C4-2B (cell line): ENCODE measurements at regions not wholly inside any gene's neighbourhood (a gene's known extent, or its start where the extent isn't known, plus 50 kb on each side); places are given as distances from the start of the nearest gene placed in this dataset.

Experiments
- H3K27ac ChIP-seq: fragments of 450-650 bp; 2 replicates; pipeline ENCODE4 v1.5.1; 2017
- CTCF ChIP-seq: fragments of 450-650 bp; conservative IDR thresholded peaks from 2 replicates; pipeline ENCODE4 v1.5.1; 2017; ENCODE audit warnings: mild to moderate bottlenecking
- ZFX ChIP-seq: fragments of 450-650 bp; IDR thresholded peaks from 2 replicates; pipeline ENCODE4 v1.6.1; 2017

- no peak for TF ChIP-seq CTCF
- TF ChIP-seq ZFX, result no peak
- H3K27ac ChIP-seq, result no peak overlapping the region
Measured at GRCh38 chr7:10075866-10076265, 897.8 kb upstream of the PHF14 start.

DNA sequence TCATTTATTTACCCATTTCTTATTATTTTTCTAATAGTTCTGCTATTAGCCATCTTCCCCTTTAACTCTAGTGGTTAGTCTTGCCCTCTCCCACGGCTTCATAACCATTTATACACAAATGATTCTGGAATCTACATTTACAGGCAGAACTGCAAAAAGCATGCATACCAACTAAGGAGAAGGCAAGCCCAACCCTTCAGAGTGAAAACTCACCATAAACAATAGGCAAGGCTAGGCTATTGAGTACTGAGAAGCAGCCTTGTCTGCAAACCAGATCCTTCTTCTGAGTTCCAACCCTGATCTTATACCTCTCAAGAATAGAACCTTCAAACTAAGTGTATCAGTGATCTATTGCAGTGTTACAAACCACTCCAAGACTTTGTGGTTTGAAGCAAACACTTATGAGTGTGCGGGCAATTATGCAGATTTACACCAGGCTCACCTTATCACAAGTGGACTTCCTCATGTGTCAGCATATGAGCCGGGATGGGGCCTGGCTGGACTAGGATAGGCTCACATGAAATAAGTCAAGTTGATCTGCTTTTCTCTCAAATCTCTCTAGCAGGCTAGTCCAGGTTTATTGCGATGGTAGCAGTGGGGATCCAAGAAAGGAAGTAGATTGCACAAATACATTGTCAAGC lies 896.9 kb upstream of the PHF14 start:
- H3K27ac ChIP-seq, result no peak overlapping the region
- TF ChIP-seq CTCF (no peak), ZFX (no peak)

DNA sequence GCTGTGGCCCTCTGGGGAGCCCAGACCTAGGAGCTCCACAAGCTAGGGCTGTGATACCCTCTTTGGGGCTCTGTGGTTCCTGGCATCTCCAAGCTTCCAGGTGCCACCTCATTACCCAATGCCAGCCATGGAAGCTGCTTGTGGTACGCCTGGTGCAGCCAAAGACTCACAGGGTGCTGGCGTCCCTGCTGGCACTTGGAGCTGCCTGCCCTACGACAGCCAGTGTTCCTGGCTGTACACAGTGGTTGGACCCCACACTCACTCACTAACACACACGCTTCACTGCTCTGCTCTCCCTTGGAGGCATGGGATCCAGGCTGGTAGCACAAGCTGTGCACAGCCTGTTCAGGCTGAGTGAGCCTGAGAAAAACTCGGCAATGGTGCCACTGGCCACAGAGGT lies 894.1 kb upstream of the PHF14 start:
- TF ChIP-seq ZFX (no peak), CTCF (no peak)
- no peak overlapping the region for H3K27ac ChIP-seq

GRCh38 chr7:10082896-10083295 lies 890.8 kb upstream of the PHF14 start:
- TF ChIP-seq ZFX (no peak), CTCF (no peak)
- no peak overlapping the region for H3K27ac ChIP-seq

- no peak for TF ChIP-seq CTCF
- no peak for TF ChIP-seq ZFX
- no peak overlapping the region for H3K27ac ChIP-seq
Measured at GRCh38 chr7:10083766-10084165, 889.9 kb upstream of the PHF14 start.

GRCh38 chr7:10085231-10085630 lies 888.4 kb upstream of the PHF14 start:
- no peak for TF ChIP-seq CTCF
- TF ChIP-seq ZFX, result no peak
- H3K27ac ChIP-seq, result no peak overlapping the region

DNA sequence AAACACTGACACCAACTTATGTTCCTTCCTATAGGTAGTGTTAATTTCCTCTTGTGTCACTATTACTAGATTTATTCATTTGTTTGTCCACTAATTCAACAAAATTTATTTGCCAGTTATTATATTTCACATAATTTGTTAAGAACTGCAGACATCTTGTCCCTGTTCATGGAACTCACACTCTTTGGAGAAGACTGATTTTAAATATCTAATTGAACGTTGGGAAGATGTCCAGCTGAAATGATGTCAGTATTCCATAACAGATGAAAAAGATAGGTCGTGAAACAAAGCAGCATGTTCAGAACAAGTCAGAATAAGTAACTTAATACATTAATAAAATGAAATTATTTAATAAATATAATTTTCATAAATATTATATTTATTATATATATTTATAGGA lies 873.1 kb upstream of the PHF14 start:
- TF ChIP-seq ZFX (no peak), CTCF (no peak)

More for the DNA sequence above, 873.1 kb upstream of the PHF14 start:
- H3K27ac ChIP-seq, result no peak overlapping the region
